Glutamatergic neuron (in vitro differentiated cells): ENCODE measurements at regions not wholly inside any gene's neighbourhood (a gene's known extent, or its start where the extent isn't known, plus 50 kb on each side); places are given as distances from the start of the nearest gene placed in this dataset.

Experiments used
- DNase-seq: peaks from one replicate; pipeline ENCODE4 v3.0.0; 2022
- H3K27ac Mint-ChIP-seq: one replicate; pipeline ENCODE4 v1.8.0; 2020; ENCODE audit warnings: mild to moderate bottlenecking, mixed read lengths, inconsistent platforms; ENCODE audit not compliant: unreplicated experiment
- H3K27me3 Mint-ChIP-seq: one replicate; pipeline ENCODE4 v1.8.0; 2020; ENCODE audit warnings: mild to moderate bottlenecking, moderate library complexity, mixed read lengths, inconsistent platforms; ENCODE audit not compliant: unreplicated experiment
- H3K36me3 Mint-ChIP-seq: one replicate; pipeline ENCODE4 v1.8.0; 2020; ENCODE audit warnings: mild to moderate bottlenecking, mixed read lengths, inconsistent platforms; ENCODE audit not compliant: unreplicated experiment
- H3K4me1 Mint-ChIP-seq: one replicate; pipeline ENCODE4 v1.8.0; 2020; ENCODE audit warnings: mild to moderate bottlenecking, low read depth, mixed read lengths, inconsistent platforms; ENCODE audit not compliant: unreplicated experiment
- H3K4me3 Mint-ChIP-seq: one replicate; pipeline ENCODE4 v1.8.0; 2020; ENCODE audit warnings: mild to moderate bottlenecking, mixed read lengths, inconsistent platforms; ENCODE audit not compliant: unreplicated experiment
- H3K9me3 Mint-ChIP-seq: one replicate; pipeline ENCODE4 v1.8.0; 2020; ENCODE audit warnings: mild to moderate bottlenecking, moderate library complexity, mixed read lengths, inconsistent platforms; ENCODE audit not compliant: unreplicated experiment
- CTCF ChIP-seq: fragments of 200-600 bp; sonication (generic); IDR thresholded peaks from one replicate; pipeline ENCODE4 v1.5.0; 2021; ENCODE audit not compliant: partially characterized antibody, unreplicated experiment

GRCh38 chr6:72457738-72458137 is 164.1 kb upstream of the KCNQ5 start:
- Mint-ChIP-seq H3K27me3 (no peaks in the 10 kb centered on the region), H3K36me3 (no peaks in the 10 kb centered on the region), H3K27ac (no peak overlapping the region)

GRCh38 chr6:72458521-72458920 is 163.3 kb upstream of the KCNQ5 start:
- no peak for DNase-seq
- H3K4me3 Mint-ChIP-seq = no peak overlapping the region
- TF ChIP-seq CTCF = no peak
- H3K27me3 Mint-ChIP-seq = no peaks in the 10 kb centered on the region
- H3K36me3 Mint-ChIP-seq = no peaks in the 10 kb centered on the region
- H3K27ac Mint-ChIP-seq = no peak overlapping the region
- no peaks in the 10 kb centered on the region for H3K4me1 Mint-ChIP-seq
- H3K9me3 Mint-ChIP-seq = no peaks in the 10 kb centered on the region

More at GRCh38 chr6:72457738-72458137, 164.1 kb upstream of the KCNQ5 start:
- Mint-ChIP-seq H3K4me3 (no peak overlapping the region), H3K9me3 (no peaks in the 10 kb centered on the region), H3K4me1 (no peaks in the 10 kb centered on the region)
- TF ChIP-seq CTCF = no peak
- DNase-seq = no peak

- H3K4me3 Mint-ChIP-seq = no peak overlapping the region
- no peaks in the 10 kb centered on the region for H3K9me3 Mint-ChIP-seq
- H3K36me3 Mint-ChIP-seq = no peaks in the 10 kb centered on the region
Observed at GRCh38 chr6:72461144-72461543, 160.7 kb upstream of the KCNQ5 start.

DNA sequence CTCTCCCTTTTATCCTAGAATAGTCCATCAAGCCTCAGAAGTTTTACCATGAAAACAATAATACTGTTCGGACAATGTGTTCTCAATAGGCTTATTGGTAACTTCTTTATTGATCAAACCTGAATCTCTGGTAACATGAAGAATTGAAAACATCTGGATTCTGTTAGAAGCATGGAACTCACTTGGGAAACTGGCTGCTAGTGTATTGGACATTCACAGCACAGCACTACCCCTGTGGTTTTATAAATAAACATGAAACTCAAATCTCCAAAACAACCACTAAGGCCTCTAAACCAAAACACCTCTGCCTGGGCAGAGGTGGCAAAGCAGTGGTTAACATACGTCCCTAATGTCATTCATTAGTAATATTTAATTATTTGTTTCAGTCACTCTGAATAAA is 157.6 kb upstream of the KCNQ5 start:
- Mint-ChIP-seq H3K36me3 (no peaks in the 10 kb centered on the region), H3K4me1 (no peaks in the 10 kb centered on the region), H3K4me3 (no peak overlapping the region), H3K27me3 (no peaks in the 10 kb centered on the region), H3K9me3 (no peaks in the 10 kb centered on the region), H3K27ac (no peak overlapping the region)
- DNase-seq = no peak
- TF ChIP-seq CTCF = no peak

More at GRCh38 chr6:72461144-72461543, 160.7 kb upstream of the KCNQ5 start:
- DNase-seq = no peak
- Mint-ChIP-seq H3K27ac (no peak overlapping the region), H3K4me1 (no peaks in the 10 kb centered on the region), H3K27me3 (no peaks in the 10 kb centered on the region)
- TF ChIP-seq CTCF = no peak

DNA sequence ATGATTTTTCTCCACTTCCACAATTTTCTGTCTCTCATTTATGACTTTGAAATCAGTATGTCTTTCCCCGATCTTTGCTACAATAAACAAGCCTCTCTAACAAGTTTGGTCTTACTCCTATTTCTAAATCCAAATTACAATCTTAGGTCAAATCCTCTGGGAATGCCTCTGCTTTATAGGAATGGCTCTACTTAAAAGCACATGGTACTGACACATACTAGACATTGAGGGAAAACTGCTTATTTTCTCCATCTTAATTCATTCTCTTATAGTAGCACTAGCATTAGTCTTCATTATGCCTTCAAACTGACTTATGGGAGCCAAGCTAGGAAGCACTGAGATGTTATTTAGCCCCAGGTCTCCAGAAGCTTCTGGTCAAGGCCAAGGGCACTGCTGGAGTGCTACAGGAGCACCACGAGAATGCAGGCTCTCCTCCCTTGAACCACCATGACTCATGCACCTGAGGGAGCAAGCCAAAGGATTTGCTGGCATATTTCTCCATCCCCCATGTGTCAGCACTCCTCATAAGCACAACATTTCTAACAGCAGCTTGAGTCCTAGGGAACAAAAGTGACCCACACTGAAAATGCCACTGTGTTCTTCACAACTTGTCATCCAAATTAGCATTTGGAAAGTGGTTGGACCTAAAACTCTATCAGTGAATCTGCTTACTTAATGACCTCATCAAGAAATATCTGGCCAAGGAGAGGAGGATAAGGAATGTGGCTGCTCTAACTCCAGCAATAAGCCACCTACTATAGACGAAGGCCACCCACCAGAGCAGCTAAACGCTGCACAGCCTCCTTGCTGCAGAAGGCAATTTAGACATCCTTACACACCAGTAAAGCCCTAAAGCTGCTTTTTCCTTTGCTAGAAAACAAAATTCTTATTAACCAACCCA is 156.8 kb upstream of the KCNQ5 start:
- no peak for TF ChIP-seq CTCF
- no peaks in the 10 kb centered on the region for H3K27me3 Mint-ChIP-seq
- no peak for DNase-seq

More for the DNA sequence above, 156.8 kb upstream of the KCNQ5 start:
- Mint-ChIP-seq H3K4me3 (no peak overlapping the region), H3K4me1 (no peaks in the 10 kb centered on the region), H3K36me3 (no peaks in the 10 kb centered on the region), H3K27ac (no peak overlapping the region), H3K9me3 (no peaks in the 10 kb centered on the region)
